HG03039 (cell line): ENCODE measurements at regions not wholly inside any gene's neighbourhood (a gene's known extent, or its start where the extent isn't known, plus 50 kb on each side); places are given as distances from the start of the nearest gene placed in this dataset.
"Not testable (repeated sequence)": the region's sequence is repeated elsewhere in the genome, so short reads cannot be mapped to it uniquely, and the experiment has no call there.

Source experiments
- ATAC-seq: cut with Tn5 transposase; IDR thresholded peaks from one replicate; pipeline ENCODE4 v1.9.1; 2021; ENCODE audit warnings: mild to moderate bottlenecking, moderate library complexity; ENCODE audit not compliant: unreplicated experiment

GRCh38 chr4:187714957-187715356, 280.6 kb upstream of the ZFP42 start:
- no peak for ATAC-seq

- no peak for ATAC-seq
These were observed 280.1 kb upstream of the ZFP42 start for GRCh38 chr4:187715466-187715865.

GRCh38 chr4:187724456-187724855, 271.1 kb upstream of the ZFP42 start:
- ATAC-seq = no peak

GRCh38 chr4:187726485-187726884, 269.1 kb upstream of the ZFP42 start:
- no peak for ATAC-seq

- ATAC-seq = no peak
These were observed 263.0 kb upstream of the ZFP42 start for GRCh38 chr4:187732524-187732923.

GRCh38 chr4:187739771-187740170, 255.8 kb upstream of the ZFP42 start:
- no peak for ATAC-seq

- no peak for ATAC-seq
These were observed 250.7 kb upstream of the ZFP42 start for GRCh38 chr4:187744911-187745310.

- ATAC-seq = not testable (repeated sequence)
These were observed 244.9 kb upstream of the ZFP42 start for GRCh38 chr4:187750652-187751051.

- ATAC-seq = no peak
These were observed 228.4 kb upstream of the ZFP42 start for GRCh38 chr4:187767158-187767557.

- no peak for ATAC-seq
These were observed 227.9 kb upstream of the ZFP42 start for GRCh38 chr4:187767687-187768086.

GRCh38 chr4:187770345-187770744, 225.2 kb upstream of the ZFP42 start:
- no peak for ATAC-seq

- no peak for ATAC-seq
These were observed 217.6 kb upstream of the ZFP42 start for GRCh38 chr4:187777954-187778353.

- ATAC-seq = no peak
These were observed 215.5 kb upstream of the ZFP42 start for GRCh38 chr4:187780070-187780469.

- ATAC-seq = no peak
These were observed 213.2 kb upstream of the ZFP42 start for GRCh38 chr4:187782286-187782824.

- no peak for ATAC-seq
These were observed 209.4 kb upstream of the ZFP42 start for GRCh38 chr4:187786190-187786589.

GRCh38 chr4:187789078-187789477, 206.5 kb upstream of the ZFP42 start:
- no peak for ATAC-seq

- no peak for ATAC-seq
These were observed 199.8 kb upstream of the ZFP42 start for GRCh38 chr4:187795737-187796136.

GRCh38 chr4:187798385-187798784, 197.2 kb upstream of the ZFP42 start:
- ATAC-seq = no peak

GRCh38 chr4:187799735-187800134, 195.8 kb upstream of the ZFP42 start:
- ATAC-seq = no peak

GRCh38 chr4:187811591-187811990, 184.0 kb upstream of the ZFP42 start:
- ATAC-seq = no peak

GRCh38 chr4:187814737-187815465, 180.7 kb upstream of the ZFP42 start:
- ATAC-seq = no peak

- ATAC-seq = no peak
These were observed 168.8 kb upstream of the ZFP42 start for GRCh38 chr4:187826725-187827124.

- no peak for ATAC-seq
These were observed 167.9 kb upstream of the ZFP42 start for GRCh38 chr4:187827631-187828030.
